Liver (tissue), 8 donors: ENCODE measurements at regions not wholly inside any gene's neighbourhood (a gene's known extent, or its start where the extent isn't known, plus 50 kb on each side); places are given as distances from the start of the nearest gene placed in this dataset.

Experiments used
- DNase-seq: peaks from one replicate; pipeline ENCODE4 v3.0.0-alpha.2; 2017; ENCODE audit warnings: low spot score
- H3K27ac ChIP-seq, 2 donors: one replicate each; pipeline ENCODE4 v1.7.0; 2013; ENCODE audit warnings: inconsistent platforms in 2 of 2, low read length in 2 of 2, control low read depth in 1 of 2, low read depth in 1 of 2, mild to moderate bottlenecking in 1 of 2
- H3K27me3 ChIP-seq, 4 donors: one replicate each; pipeline versions ENCODE4 v1.6.1 to v1.7.0; 2013; ENCODE audit warnings: low read length in 3 of 4, inconsistent platforms in 1 of 4, mild to moderate bottlenecking in 1 of 4, moderate library complexity in 1 of 4; ENCODE audit not compliant: control insufficient read depth in 4 of 4, insufficient read depth in 4 of 4
- H3K36me3 ChIP-seq, 4 donors: one replicate each; pipeline versions ENCODE4 v1.6.1 to v1.7.0; 2013; ENCODE audit warnings: low read length in 3 of 4, mild to moderate bottlenecking in 3 of 4, low read depth in 1 of 4, moderate library complexity in 1 of 4; ENCODE audit not compliant: control insufficient read depth in 4 of 4, insufficient read depth in 3 of 4
- H3K4me1 ChIP-seq, 4 donors: one replicate each; pipeline versions ENCODE4 v1.6.1 to v1.7.0; 2013; ENCODE audit warnings: low read length in 3 of 4, mild to moderate bottlenecking in 3 of 4, moderate library complexity in 1 of 4; ENCODE audit not compliant: control insufficient read depth in 4 of 4, insufficient read depth in 4 of 4
- H3K4me3 ChIP-seq, 3 donors: one replicate each; pipeline versions ENCODE4 v1.6.1 to v1.7.0; 2013; ENCODE audit warnings: low read length in 3 of 3, control low read depth in 1 of 3, low read depth in 1 of 3, mild to moderate bottlenecking in 1 of 3
- H3K9ac ChIP-seq, 2 donors: one replicate each; pipeline ENCODE4 v1.7.0; 2013; ENCODE audit warnings: low read length in 2 of 2, mild to moderate bottlenecking in 2 of 2, moderate library complexity in 2 of 2, control low read depth in 1 of 2, low read depth in 1 of 2
- H3K9me3 ChIP-seq, 4 donors: one replicate each; pipeline versions ENCODE4 v1.6.1 to v1.7.0; 2013; ENCODE audit warnings: low read length in 3 of 4; ENCODE audit not compliant: control insufficient read depth in 4 of 4
- EGR1 ChIP-seq, 2 donors: IDR thresholded peaks; 2 replicates each; pipeline ENCODE4 v1.6.1; 2016 to 2018; ENCODE audit warnings: antibody characterized with exemption in 2 of 2, low read depth in 2 of 2
- FOXA2 ChIP-seq: IDR thresholded peaks from 2 replicates; pipeline ENCODE4 v1.6.1; 2016; ENCODE audit warnings: antibody characterized with exemption
- GABPA ChIP-seq, 2 donors: IDR thresholded peaks in 1 of 2; conservative IDR thresholded peaks in 1 of 2; 2 replicates each; pipeline ENCODE4 v1.6.1; 2016; ENCODE audit warnings: antibody characterized with exemption in 2 of 2, mild to moderate bottlenecking in 1 of 2, moderate library complexity in 1 of 2
- HNF4A ChIP-seq, 2 donors: conservative IDR thresholded peaks; 2 replicates each; pipeline ENCODE4 v1.6.1; 2016; ENCODE audit warnings: antibody characterized with exemption in 2 of 2, mild to moderate bottlenecking in 2 of 2
- HNF4G ChIP-seq: IDR thresholded peaks from 2 replicates; pipeline ENCODE4 v1.6.1; 2016; ENCODE audit warnings: antibody characterized with exemption
- JUND ChIP-seq, 2 donors: IDR thresholded peaks; 2 replicates each; pipeline ENCODE4 v1.6.1; 2016; ENCODE audit warnings: antibody characterized with exemption in 2 of 2
- NR2F2 ChIP-seq: IDR thresholded peaks from 2 replicates; pipeline ENCODE4 v1.6.1; 2016; ENCODE audit warnings: antibody characterized with exemption
- RAD21 ChIP-seq, 2 donors: IDR thresholded peaks; 2 replicates each; pipeline ENCODE4 v1.6.1; 2016; ENCODE audit warnings: antibody characterized with exemption in 2 of 2, mild to moderate bottlenecking in 2 of 2
- RXRA ChIP-seq, 2 donors: IDR thresholded peaks; 2 replicates each; pipeline ENCODE4 v1.6.1; 2017 to 2018; ENCODE audit warnings: antibody characterized with exemption in 2 of 2, mild to moderate bottlenecking in 1 of 2
- TAF1 ChIP-seq: conservative IDR thresholded peaks from 2 replicates; pipeline ENCODE4 v1.6.1; 2016; ENCODE audit warnings: antibody characterized with exemption, mild to moderate bottlenecking
- YY1 ChIP-seq: IDR thresholded peaks from 2 replicates; pipeline ENCODE4 v1.6.1; 2016; ENCODE audit warnings: antibody characterized with exemption, mild to moderate bottlenecking
- WGBS: extraction: QIAGEN DNeasy Blood & Tissue Kit; methylation state at CpG from one replicate; pipeline ENCODE4 v1.1.7; 2013; 5-methylcytosine and 5-hydroxymethylcytosine counted together
- TF ChIP-seq, protein P1 (sequence below): IDR thresholded peaks from 2 replicates; pipeline ENCODE4 v1.6.1; 2016; ENCODE audit warnings: antibody characterized with exemption
- TF ChIP-seq, protein P2 (sequence below): IDR thresholded peaks from 2 replicates; pipeline ENCODE4 v1.6.1; 2016; ENCODE audit warnings: antibody characterized with exemption
- TF ChIP-seq, protein P3 (sequence below): IDR thresholded peaks from 2 replicates; pipeline ENCODE4 v1.6.1; 2016; ENCODE audit warnings: antibody characterized with exemption, mild to moderate bottlenecking
- TF ChIP-seq, protein P4 (sequence below): fragments of 150-350 bp; IDR thresholded peaks from 2 replicates; pipeline ENCODE4 v1.5.1; 2017; ENCODE audit warnings: improper control_type of control experiment, low read depth, low read length; ENCODE audit not compliant: missing input control
- donor health status: healthy.
- donor health status: healthy.
- donor health status: healthy.
- donor health status: healthy.
- donor health status: healthy.

DNA sequence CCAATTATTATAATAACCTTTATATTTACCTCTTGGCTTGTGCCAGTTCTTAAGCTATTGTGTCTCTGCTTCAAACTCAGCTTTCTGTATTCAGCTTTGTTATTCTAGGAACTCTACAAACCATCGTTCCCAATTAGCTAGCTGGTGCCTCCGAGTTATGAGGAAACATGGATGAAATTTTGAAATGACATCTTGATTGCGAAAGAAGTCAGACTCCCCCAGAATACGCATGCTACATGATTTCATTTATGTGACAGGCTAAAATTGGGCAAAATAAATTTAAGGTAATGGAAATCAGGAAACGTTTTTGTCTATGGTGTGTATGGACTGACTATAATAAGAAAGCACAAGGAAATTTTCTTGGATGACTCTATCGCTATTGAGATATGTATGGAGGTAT lies 256.8 kb upstream of the NCAM2 start:
- H3K4me3 ChIP-seq, result no peak overlapping the region
- H3K36me3 ChIP-seq, result no peaks in the 10 kb centered on the region
- no peak overlapping the region for H3K9ac ChIP-seq
- WGBS, result 76% methylated on average over 6 of the region's 6 CpGs
- no peaks in the 10 kb centered on the region for H3K4me1 ChIP-seq
- no peaks in the 10 kb centered on the region for H3K9me3 ChIP-seq
- no peaks in the 10 kb centered on the region for H3K27me3 ChIP-seq
- no peak for DNase-seq
- TF ChIP-seq RAD21 (IDR thresholded peaks at IDR 0.05), result no peak
- TF ChIP-seq TAF1, result no peak
- TF ChIP-seq HNF4A (conservative IDR thresholded peaks at IDR 0.05), result no peak
- TF ChIP-seq GABPA (IDR thresholded peaks at IDR 0.05 in 1 of 2, conservative IDR thresholded peaks at IDR 0.05 in 1 of 2), result no peak
- no peak for TF ChIP-seq NR2F2
- H3K27ac ChIP-seq, result no peak overlapping the region

DNA sequence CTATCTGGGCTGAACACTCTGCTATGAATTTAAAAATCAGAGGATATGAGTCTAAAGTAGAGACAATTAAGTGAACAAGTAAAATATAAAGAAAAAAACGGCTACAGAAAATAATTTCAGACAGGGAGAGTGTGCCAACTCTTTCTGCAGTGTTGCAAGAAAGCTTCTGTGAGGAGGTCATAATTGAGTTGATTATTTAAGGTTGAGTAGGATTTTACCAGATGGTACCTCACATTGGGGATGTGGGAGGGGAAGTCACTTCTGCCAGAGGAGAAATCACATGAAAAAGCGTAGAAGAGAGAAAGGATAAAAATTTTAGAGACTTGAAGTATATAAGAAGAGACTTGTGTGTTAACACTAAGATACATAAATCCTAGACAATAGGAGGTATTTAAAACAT lies 238.0 kb upstream of the NCAM2 start:
- H3K4me3 ChIP-seq, result no peak overlapping the region
- no peaks in the 10 kb centered on the region for H3K27me3 ChIP-seq
- H3K27ac ChIP-seq, result no peak overlapping the region
- DNase-seq, result no peak
- TF ChIP-seq EGR1 (IDR thresholded peaks at IDR 0.05; ENCODE audit: low read depth in 2 of 2), result no peak
- no peak for TF ChIP-seq YY1
- no peak for TF ChIP-seq RXRA (IDR thresholded peaks at IDR 0.05)
- no peak for TF ChIP-seq TAF1
- TF ChIP-seq, protein P1, sequence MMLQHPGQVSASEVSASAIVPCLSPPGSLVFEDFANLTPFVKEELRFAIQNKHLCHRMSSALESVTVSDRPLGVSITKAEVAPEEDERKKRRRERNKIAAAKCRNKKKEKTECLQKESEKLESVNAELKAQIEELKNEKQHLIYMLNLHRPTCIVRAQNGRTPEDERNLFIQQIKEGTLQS, result no peak
- TF ChIP-seq, protein P2, sequence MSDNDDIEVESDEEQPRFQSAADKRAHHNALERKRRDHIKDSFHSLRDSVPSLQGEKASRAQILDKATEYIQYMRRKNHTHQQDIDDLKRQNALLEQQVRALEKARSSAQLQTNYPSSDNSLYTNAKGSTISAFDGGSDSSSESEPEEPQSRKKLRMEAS, result no peak
- TF ChIP-seq RAD21 (IDR thresholded peaks at IDR 0.05), result no peak
- TF ChIP-seq NR2F2, result no peak
- TF ChIP-seq FOXA2, result no peak
- TF ChIP-seq, protein P3, sequence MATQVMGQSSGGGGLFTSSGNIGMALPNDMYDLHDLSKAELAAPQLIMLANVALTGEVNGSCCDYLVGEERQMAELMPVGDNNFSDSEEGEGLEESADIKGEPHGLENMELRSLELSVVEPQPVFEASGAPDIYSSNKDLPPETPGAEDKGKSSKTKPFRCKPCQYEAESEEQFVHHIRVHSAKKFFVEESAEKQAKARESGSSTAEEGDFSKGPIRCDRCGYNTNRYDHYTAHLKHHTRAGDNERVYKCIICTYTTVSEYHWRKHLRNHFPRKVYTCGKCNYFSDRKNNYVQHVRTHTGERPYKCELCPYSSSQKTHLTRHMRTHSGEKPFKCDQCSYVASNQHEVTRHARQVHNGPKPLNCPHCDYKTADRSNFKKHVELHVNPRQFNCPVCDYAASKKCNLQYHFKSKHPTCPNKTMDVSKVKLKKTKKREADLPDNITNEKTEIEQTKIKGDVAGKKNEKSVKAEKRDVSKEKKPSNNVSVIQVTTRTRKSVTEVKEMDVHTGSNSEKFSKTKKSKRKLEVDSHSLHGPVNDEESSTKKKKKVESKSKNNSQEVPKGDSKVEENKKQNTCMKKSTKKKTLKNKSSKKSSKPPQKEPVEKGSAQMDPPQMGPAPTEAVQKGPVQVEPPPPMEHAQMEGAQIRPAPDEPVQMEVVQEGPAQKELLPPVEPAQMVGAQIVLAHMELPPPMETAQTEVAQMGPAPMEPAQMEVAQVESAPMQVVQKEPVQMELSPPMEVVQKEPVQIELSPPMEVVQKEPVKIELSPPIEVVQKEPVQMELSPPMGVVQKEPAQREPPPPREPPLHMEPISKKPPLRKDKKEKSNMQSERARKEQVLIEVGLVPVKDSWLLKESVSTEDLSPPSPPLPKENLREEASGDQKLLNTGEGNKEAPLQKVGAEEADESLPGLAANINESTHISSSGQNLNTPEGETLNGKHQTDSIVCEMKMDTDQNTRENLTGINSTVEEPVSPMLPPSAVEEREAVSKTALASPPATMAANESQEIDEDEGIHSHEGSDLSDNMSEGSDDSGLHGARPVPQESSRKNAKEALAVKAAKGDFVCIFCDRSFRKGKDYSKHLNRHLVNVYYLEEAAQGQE, result no peak
- TF ChIP-seq GABPA (IDR thresholded peaks at IDR 0.05 in 1 of 2, conservative IDR thresholded peaks at IDR 0.05 in 1 of 2), result no peak
- TF ChIP-seq HNF4G, result no peak
- TF ChIP-seq HNF4A (conservative IDR thresholded peaks at IDR 0.05), result no peak
- TF ChIP-seq, protein P4, sequence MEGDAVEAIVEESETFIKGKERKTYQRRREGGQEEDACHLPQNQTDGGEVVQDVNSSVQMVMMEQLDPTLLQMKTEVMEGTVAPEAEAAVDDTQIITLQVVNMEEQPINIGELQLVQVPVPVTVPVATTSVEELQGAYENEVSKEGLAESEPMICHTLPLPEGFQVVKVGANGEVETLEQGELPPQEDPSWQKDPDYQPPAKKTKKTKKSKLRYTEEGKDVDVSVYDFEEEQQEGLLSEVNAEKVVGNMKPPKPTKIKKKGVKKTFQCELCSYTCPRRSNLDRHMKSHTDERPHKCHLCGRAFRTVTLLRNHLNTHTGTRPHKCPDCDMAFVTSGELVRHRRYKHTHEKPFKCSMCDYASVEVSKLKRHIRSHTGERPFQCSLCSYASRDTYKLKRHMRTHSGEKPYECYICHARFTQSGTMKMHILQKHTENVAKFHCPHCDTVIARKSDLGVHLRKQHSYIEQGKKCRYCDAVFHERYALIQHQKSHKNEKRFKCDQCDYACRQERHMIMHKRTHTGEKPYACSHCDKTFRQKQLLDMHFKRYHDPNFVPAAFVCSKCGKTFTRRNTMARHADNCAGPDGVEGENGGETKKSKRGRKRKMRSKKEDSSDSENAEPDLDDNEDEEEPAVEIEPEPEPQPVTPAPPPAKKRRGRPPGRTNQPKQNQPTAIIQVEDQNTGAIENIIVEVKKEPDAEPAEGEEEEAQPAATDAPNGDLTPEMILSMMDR, result no peak
- TF ChIP-seq JUND (IDR thresholded peaks at IDR 0.05), result no peak
- WGBS, result 57% methylated on average over 2 of the region's 2 CpGs
- no peak overlapping the region for H3K9ac ChIP-seq
- H3K36me3 ChIP-seq, result no peaks in the 10 kb centered on the region
- no peaks in the 10 kb centered on the region for H3K9me3 ChIP-seq
- H3K4me1 ChIP-seq, result no peaks in the 10 kb centered on the region
